ENCODE measurements at regions not wholly inside any gene's neighbourhood (a gene's known extent, or its start where the extent isn't known, plus 50 kb on each side); places are given as distances from the start of the nearest gene placed in this dataset.

DNA sequence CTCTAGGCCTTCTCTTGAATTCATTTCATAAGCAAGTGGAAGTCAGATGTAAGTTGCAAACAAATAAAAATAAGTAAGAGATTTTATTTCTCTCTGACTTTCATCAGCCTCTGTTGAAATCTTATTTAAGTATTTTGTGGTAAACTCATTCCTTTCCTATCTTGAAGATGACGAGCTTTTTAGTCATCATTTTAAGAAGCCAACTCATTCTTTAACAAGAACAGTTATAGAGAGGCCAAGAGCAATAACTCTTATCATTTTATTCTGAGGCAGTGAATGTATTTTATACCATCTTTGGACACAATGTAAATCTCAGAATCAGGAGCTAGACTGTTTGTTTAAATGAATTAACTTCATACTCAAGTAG, 147.5 kb upstream of the MBNL1 start:
- H3K4me1 ChIP-seq: no peaks in the 10 kb centered on the region
- ATAC-seq: no peak
- H3K9me3 ChIP-seq: no peaks in the 10 kb centered on the region
- TF ChIP-seq POLR2A (IDR thresholded peaks at IDR 0.05) (no peak), POLR2AphosphoS5 (IDR thresholded peaks at IDR 0.05) (no peak)
- TF ChIP-seq, protein P1, sequence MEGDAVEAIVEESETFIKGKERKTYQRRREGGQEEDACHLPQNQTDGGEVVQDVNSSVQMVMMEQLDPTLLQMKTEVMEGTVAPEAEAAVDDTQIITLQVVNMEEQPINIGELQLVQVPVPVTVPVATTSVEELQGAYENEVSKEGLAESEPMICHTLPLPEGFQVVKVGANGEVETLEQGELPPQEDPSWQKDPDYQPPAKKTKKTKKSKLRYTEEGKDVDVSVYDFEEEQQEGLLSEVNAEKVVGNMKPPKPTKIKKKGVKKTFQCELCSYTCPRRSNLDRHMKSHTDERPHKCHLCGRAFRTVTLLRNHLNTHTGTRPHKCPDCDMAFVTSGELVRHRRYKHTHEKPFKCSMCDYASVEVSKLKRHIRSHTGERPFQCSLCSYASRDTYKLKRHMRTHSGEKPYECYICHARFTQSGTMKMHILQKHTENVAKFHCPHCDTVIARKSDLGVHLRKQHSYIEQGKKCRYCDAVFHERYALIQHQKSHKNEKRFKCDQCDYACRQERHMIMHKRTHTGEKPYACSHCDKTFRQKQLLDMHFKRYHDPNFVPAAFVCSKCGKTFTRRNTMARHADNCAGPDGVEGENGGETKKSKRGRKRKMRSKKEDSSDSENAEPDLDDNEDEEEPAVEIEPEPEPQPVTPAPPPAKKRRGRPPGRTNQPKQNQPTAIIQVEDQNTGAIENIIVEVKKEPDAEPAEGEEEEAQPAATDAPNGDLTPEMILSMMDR (IDR thresholded peaks at IDR 0.05): no peak
- no peak overlapping the region for H3K4me3 ChIP-seq
- H3K27me3 ChIP-seq: no peaks in the 10 kb centered on the region
- WGBS, 2 donors (ENCODE audit: low coverage in 1 of 2): 29 to 50% methylated on average over 1 of the region's 1 CpG
- no peaks in the 10 kb centered on the region for H3K36me3 ChIP-seq
- H3K27ac ChIP-seq: no peak overlapping the region

DNA sequence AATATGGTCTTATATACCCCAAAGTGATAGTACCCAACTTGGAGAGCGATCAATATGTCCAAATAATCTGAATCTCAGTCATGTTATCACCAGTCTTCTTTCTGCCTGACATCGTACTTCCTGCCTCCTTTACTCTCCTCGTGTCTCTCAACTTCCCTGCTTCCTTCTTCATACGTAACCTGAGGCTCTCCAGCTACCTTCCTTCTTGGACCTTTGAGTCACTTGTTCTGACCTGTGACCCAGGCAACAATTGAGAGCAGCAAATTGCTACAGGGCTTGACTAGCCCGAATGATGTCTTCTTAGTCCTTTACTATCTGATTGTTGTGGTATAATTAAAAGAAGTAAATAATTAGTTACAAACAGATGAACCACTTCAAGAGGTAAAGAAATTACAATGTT, 145.9 kb upstream of the MBNL1 start:
- Histone ChIP-seq H3K4me3 (no peak overlapping the region), H3K4me1 (no peaks in the 10 kb centered on the region), H3K9me3 (no peaks in the 10 kb centered on the region), H3K27me3 (no peaks in the 10 kb centered on the region), H3K27ac (no peak overlapping the region), H3K36me3 (no peaks in the 10 kb centered on the region)
- no peak for ATAC-seq
- WGBS, 2 donors (ENCODE audit: low coverage in 1 of 2): 84 to 89% methylated on average over 5 of the region's 5 CpGs
- no peak for TF ChIP-seq POLR2A (IDR thresholded peaks at IDR 0.05)
- TF ChIP-seq EP300 (IDR thresholded peaks at IDR 0.05): no peak
- TF ChIP-seq, protein P1 (IDR thresholded peaks at IDR 0.05): no peak
- no peak for TF ChIP-seq POLR2AphosphoS5 (IDR thresholded peaks at IDR 0.05)

DNA sequence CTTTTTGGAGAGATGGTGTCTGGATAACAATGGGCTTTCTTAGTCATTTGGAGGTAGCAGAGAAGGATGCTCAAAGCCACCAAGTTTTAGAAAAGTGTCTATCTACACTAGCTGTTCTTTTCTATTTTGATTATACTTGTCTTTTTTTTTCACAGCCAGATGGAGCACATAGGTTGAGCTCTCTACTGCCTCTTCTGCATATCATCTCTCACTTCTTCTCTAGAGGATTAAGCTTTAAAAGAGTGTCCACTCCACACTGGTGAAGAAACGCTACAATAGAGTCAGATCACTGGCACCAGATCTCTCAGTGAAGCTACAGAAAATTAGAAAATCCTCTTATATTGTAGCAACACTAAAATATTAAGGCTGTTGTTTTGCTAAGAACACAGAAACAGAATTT, 145.3 kb upstream of the MBNL1 start:
- Histone ChIP-seq H3K9me3 (no peaks in the 10 kb centered on the region), H3K36me3 (no peaks in the 10 kb centered on the region), H3K27me3 (no peaks in the 10 kb centered on the region), H3K27ac (no peak overlapping the region), H3K4me3 (no peak overlapping the region), H3K4me1 (no peaks in the 10 kb centered on the region)
- ATAC-seq: no peak
- WGBS, 2 donors (ENCODE audit: low coverage in 1 of 2): 80 to 92% methylated on average over 1 of the region's 1 CpG
- TF ChIP-seq POLR2AphosphoS5 (IDR thresholded peaks at IDR 0.05) (no peak), POLR2A (IDR thresholded peaks at IDR 0.05) (no peak)
- TF ChIP-seq, protein P1 (IDR thresholded peaks at IDR 0.05): no peak

DNA sequence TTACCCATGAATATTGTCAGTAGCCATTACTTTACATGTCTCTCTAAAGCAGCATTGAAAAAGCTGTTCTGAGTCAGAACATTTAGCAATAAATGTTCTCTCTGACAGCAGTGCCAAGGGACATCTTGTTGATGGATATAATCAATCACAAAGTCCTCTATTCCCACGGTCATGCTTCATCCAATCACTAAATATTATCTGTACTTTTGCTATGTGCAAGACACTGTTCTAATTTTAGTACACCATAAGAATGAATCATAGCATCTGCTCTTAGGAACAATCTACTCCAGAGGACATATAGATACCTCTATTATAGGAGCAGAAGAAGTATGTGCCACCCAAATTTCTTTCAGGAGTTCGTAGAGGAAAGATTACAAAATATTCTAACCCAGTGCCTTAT, 142.5 kb upstream of the MBNL1 start:
- no peak for TF ChIP-seq POLR2AphosphoS5 (IDR thresholded peaks at IDR 0.05)
- TF ChIP-seq, protein P1 (IDR thresholded peaks at IDR 0.05): no peak
- TF ChIP-seq EP300 (IDR thresholded peaks at IDR 0.05): no peak
- TF ChIP-seq POLR2A (IDR thresholded peaks at IDR 0.05): no peak
- no peak overlapping the region for H3K27ac ChIP-seq
- 59 to 100% methylated on average over 2 of the region's 2 CpGs for WGBS, 2 donors (ENCODE audit: low coverage in 1 of 2)
- no peaks in the 10 kb centered on the region for H3K36me3 ChIP-seq
- no peaks in the 10 kb centered on the region for H3K9me3 ChIP-seq
- no peak overlapping the region for H3K4me3 ChIP-seq
- no peaks in the 10 kb centered on the region for H3K4me1 ChIP-seq
- no peaks in the 10 kb centered on the region for H3K27me3 ChIP-seq
- ATAC-seq: no peak

DNA sequence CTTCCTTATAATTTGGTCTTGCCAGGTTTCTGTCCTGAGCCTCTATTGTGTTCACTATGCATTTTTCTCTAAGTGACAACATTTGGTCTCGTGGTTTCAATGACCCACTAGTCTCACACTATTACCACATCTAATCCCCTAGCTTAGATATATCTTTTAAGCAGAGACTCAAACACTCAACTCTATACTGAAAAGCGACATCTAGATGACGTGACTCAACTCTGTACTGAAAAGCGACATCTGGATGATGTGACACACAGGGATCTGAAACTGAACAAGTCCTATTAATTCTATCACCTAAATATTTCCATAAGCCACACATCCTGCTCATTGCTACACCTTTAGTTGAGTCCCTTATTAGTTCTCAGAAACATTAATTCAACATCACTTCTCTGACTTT, 141.7 kb upstream of the MBNL1 start:
- no peak for ATAC-seq
- WGBS, 2 donors (ENCODE audit: low coverage in 1 of 2): 87 to 98% methylated on average over 4 of the region's 4 CpGs
- no peaks in the 10 kb centered on the region for H3K27me3 ChIP-seq
- H3K9me3 ChIP-seq: no peaks in the 10 kb centered on the region
- no peak overlapping the region for H3K27ac ChIP-seq
- H3K4me1 ChIP-seq: no peaks in the 10 kb centered on the region
- H3K36me3 ChIP-seq: no peaks in the 10 kb centered on the region
- TF ChIP-seq, protein P1 (IDR thresholded peaks at IDR 0.05): no peak
- TF ChIP-seq EP300 (IDR thresholded peaks at IDR 0.05) (no peak), POLR2AphosphoS5 (IDR thresholded peaks at IDR 0.05) (no peak), POLR2A (IDR thresholded peaks at IDR 0.05) (no peak)
- no peak overlapping the region for H3K4me3 ChIP-seq

All from gastroesophageal sphincter (tissue), 4 donors.